DMS79 (cell line): ENCODE measurements at regions not wholly inside any gene's neighbourhood (a gene's known extent, or its start where the extent isn't known, plus 50 kb on each side); places are given as distances from the start of the nearest gene placed in this dataset.

ENCODE experiments used
- DNase-seq: peaks from one replicate; lab custom pipeline; 2025; lab: John Stamatoyannopoulos, UW

- no peak for DNase-seq
These were observed 58.5 kb downstream of the DLL1 start for GRCh38 chr6:170232186-170233002.

GRCh38 chr6:170231293-170232185 lies 59.3 kb downstream of the DLL1 start:
- no peak for DNase-seq

GRCh38 chr6:170230520-170231292 lies 60.2 kb downstream of the DLL1 start:
- DNase-seq: no peak

- DNase-seq: no peak
These were observed 60.9 kb downstream of the DLL1 start for GRCh38 chr6:170229851-170230519.

- DNase-seq: no peak
These were observed 61.5 kb downstream of the DLL1 start for GRCh38 chr6:170229396-170229795.

GRCh38 chr6:170228946-170229310 lies 62.0 kb downstream of the DLL1 start:
- DNase-seq: no peak

GRCh38 chr6:170227996-170228945 lies 62.6 kb downstream of the DLL1 start:
- DNase-seq: no peak

- DNase-seq: no peak
These were observed 63.3 kb downstream of the DLL1 start for GRCh38 chr6:170227521-170227983.

GRCh38 chr6:170226647-170227046 lies 64.2 kb downstream of the DLL1 start:
- no peak for DNase-seq

- DNase-seq: no peak
These were observed 64.9 kb downstream of the DLL1 start for GRCh38 chr6:170225852-170226417.

GRCh38 chr6:170224694-170225660 lies 65.9 kb downstream of the DLL1 start:
- no peak for DNase-seq

GRCh38 chr6:170223718-170224693 lies 66.9 kb downstream of the DLL1 start:
- no peak for DNase-seq

GRCh38 chr6:170222498-170223471 lies 68.1 kb downstream of the DLL1 start:
- DNase-seq: no peak

- no peak for DNase-seq
These were observed 69.0 kb downstream of the DLL1 start for GRCh38 chr6:170221753-170222400.

GRCh38 chr6:170221052-170221752 lies 69.7 kb downstream of the DLL1 start:
- DNase-seq: no peak
